GM12874 (cell line): ENCODE measurements at regions not wholly inside any gene's neighbourhood (a gene's known extent, or its start where the extent isn't known, plus 50 kb on each side); places are given as distances from the start of the nearest gene placed in this dataset.

Source experiments
- CTCF ChIP-seq: IDR thresholded peaks from 2 replicates; pipeline ENCODE4 v1.5.1; 2011; ENCODE audit warnings: low read depth, mild to moderate bottlenecking, control low read depth, low read length, moderate library complexity; ENCODE audit not compliant: insufficient read depth

- no peak for TF ChIP-seq CTCF
These were observed 65.0 kb downstream of the PITPNM2 start for GRCh38 chr12:123085730-123086487.

GRCh38 chr12:123085066-123085465, 65.8 kb downstream of the PITPNM2 start:
- TF ChIP-seq CTCF = no peak

GRCh38 chr12:123083661-123084571, 67.0 kb downstream of the PITPNM2 start:
- no peak for TF ChIP-seq CTCF

- no peak for TF ChIP-seq CTCF
These were observed 70.3 kb downstream of the PITPNM2 start for GRCh38 chr12:123080634-123081033.

GRCh38 chr12:123078531-123079155, 72.2 kb downstream of the PITPNM2 start:
- TF ChIP-seq CTCF = no peak

- no peak for TF ChIP-seq CTCF
These were observed 72.8 kb downstream of the PITPNM2 start for GRCh38 chr12:123078120-123078465.
